ENCODE measurements at regions not wholly inside any gene's neighbourhood (a gene's known extent, or its start where the extent isn't known, plus 50 kb on each side); places are given as distances from the start of the nearest gene placed in this dataset.

DNA sequence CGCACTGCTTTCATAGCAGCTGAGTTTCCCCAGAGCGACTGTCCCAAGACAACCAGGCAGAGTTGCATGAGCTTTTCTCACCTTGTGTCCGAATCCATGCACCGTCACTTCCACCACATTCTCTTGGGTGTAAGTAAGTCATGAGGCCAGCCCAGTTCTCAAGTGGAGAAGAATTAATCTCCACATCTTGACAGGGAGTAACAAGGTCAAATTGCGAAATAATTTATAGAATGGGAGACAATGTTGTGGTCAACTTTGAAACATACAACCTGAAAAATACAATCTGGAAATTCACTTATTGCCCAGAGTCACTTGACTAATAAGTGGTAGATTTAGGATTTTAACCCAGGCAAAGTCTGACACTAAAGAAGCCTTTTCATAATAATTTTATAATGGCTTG, 123.7 kb downstream of the UFM1 start:
- TF ChIP-seq, protein P1, sequence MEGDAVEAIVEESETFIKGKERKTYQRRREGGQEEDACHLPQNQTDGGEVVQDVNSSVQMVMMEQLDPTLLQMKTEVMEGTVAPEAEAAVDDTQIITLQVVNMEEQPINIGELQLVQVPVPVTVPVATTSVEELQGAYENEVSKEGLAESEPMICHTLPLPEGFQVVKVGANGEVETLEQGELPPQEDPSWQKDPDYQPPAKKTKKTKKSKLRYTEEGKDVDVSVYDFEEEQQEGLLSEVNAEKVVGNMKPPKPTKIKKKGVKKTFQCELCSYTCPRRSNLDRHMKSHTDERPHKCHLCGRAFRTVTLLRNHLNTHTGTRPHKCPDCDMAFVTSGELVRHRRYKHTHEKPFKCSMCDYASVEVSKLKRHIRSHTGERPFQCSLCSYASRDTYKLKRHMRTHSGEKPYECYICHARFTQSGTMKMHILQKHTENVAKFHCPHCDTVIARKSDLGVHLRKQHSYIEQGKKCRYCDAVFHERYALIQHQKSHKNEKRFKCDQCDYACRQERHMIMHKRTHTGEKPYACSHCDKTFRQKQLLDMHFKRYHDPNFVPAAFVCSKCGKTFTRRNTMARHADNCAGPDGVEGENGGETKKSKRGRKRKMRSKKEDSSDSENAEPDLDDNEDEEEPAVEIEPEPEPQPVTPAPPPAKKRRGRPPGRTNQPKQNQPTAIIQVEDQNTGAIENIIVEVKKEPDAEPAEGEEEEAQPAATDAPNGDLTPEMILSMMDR (conservative IDR thresholded peaks at IDR 0.05; ENCODE audit: low read depth, low read length): no peak
- no peak overlapping the region for H3K4me3 ChIP-seq (ENCODE audit: low read depth, low read length)
- no peak for DNase-seq (ENCODE audit: low read depth)

DNA sequence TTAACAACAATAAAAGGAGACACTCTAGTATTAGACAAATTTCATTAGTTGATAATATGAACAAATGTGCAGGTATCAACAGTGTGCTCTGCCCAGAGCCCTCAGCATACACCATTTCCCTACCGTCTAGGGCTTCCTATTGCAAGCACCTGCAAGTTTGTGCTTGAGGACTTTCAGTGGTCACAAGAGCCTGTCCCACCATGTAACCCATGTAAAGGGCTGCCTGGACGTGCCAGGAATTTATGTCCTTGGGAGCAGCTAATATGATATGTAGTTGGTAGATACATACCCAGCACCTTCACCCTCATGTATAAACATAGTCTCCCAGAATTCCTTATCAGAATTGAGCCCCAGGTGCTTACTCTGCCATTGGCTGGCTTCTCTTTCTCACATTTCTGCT, 128.0 kb downstream of the UFM1 start:
- TF ChIP-seq, protein P1 (conservative IDR thresholded peaks at IDR 0.05; ENCODE audit: low read depth, low read length): no peak
- no peak for DNase-seq (ENCODE audit: low read depth)
- no peak overlapping the region for H3K4me3 ChIP-seq (ENCODE audit: low read depth, low read length)

DNA sequence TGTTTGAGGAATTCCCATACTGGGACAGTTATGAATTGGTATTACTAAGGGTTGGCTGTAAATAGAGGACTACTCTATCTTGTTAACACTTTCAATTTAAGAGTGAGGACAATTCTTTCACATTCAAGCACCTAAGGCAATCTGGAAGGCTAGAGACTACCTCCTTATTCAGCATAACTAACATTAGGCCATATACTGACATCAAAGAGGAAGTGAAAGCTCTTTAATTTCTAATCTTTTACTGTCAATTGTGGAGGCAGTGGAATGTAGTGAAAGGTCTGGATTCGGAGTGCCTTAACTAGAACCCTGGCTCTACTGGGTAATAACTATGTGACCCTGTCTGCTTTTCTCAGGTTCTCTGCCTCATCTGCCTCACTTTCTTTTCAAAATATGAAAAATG, 134.0 kb downstream of the UFM1 start:
- TF ChIP-seq, protein P1 (conservative IDR thresholded peaks at IDR 0.05; ENCODE audit: low read depth, low read length): no peak
- no peak overlapping the region for H3K4me3 ChIP-seq (ENCODE audit: low read depth, low read length)
- no peak for DNase-seq (ENCODE audit: low read depth)

DNA sequence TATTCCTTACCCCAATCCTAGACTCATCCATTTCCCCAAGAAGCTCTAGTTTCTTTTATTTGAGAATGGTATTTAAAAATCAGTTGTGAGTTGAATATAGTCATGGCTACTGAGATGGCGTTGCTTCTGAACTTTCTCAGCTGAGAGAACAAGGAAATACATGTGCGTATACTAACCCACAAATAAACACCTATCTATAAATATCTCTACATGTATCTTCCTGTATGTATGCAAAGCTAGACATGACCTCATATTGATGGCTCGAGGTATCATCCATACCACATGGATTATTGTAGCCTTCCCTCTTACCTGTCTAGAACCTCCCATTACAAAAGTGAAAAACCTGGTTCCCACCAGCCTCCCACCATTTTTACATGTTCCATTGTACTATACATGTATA, 141.0 kb downstream of the UFM1 start:
- DNase-seq (ENCODE audit: low read depth): no peak
- H3K4me3 ChIP-seq (ENCODE audit: low read depth, low read length): no peak overlapping the region
- TF ChIP-seq, protein P1 (conservative IDR thresholded peaks at IDR 0.05; ENCODE audit: low read depth, low read length): no peak

DNA sequence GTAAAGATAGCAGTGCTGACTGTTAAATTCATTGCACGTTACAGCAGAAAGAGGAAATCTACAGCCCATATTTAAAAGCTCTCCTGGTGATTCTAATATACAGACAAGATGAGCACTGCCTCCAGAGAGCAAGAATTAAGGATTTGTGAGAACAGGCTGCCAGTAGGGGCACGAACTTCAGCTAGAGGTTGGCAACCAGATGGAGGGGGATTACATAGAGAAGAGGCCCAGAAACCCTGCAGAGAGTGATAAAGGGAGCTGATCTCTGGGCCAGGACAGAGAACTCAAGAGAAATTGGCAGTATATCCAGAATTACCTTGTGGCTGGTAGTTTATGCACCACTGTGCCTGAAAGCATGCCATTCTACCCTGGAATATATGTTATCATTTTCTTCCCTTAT, 144.8 kb downstream of the UFM1 start:
- TF ChIP-seq, protein P1 (conservative IDR thresholded peaks at IDR 0.05; ENCODE audit: low read depth, low read length): no peak
- no peak overlapping the region for H3K4me3 ChIP-seq (ENCODE audit: low read depth, low read length)
- no peak for DNase-seq (ENCODE audit: low read depth)

DNA sequence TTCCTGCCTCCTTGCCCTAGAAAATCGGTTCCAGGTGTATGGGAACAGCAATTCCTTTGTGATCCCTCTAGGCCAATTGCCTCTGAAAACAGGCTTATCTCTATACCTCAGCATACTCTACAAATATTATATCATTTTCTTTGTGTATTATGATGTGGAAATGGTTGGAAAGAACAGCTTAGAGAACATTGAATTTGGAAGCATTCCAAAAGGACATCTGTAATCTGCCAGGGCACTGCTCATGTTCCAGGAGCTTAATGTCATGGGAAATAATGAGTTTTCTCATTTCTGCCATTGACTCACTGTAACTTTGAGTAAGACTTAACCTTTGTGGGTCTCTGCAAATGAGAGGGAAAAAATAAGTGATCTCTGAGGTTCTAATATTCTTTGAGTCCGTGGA, 147.3 kb downstream of the UFM1 start:
- DNase-seq (ENCODE audit: low read depth): peak; percentile 7
- H3K4me3 ChIP-seq (ENCODE audit: low read depth, low read length): no peak overlapping the region
- TF ChIP-seq, protein P1 (conservative IDR thresholded peaks at IDR 0.05; ENCODE audit: low read depth, low read length): no peak

DNA sequence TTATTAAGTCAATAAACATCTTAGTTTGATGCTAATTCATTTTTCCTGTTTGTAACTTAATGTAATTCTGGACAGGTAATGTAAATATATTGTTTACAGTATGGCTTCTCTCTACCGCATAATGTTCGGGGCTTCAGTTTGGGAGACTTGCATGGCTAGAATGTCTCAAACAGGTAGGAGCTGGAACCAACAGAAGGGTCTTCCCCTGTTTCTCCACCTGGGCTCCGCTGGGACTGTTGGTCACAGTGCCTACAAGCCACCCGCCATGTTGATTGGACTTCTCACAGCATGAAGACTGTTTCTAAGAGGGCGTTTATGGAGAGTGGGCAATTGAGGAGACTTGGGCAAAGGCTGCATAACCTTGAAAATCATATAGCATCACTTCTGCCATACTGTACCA, 148.6 kb downstream of the UFM1 start:
- no peak overlapping the region for H3K4me3 ChIP-seq (ENCODE audit: low read depth, low read length)
- no peak for DNase-seq (ENCODE audit: low read depth)
- TF ChIP-seq, protein P1 (conservative IDR thresholded peaks at IDR 0.05; ENCODE audit: low read depth, low read length): no peak

Data from choroid plexus epithelial cell (primary cell).